IMR-90 (cell line): ENCODE measurements at regions not wholly inside any gene's neighbourhood (a gene's known extent, or its start where the extent isn't known, plus 50 kb on each side); places are given as distances from the start of the nearest gene placed in this dataset.

ENCODE experiments used
- ATAC-seq: fragments of 200-7000 bp; cut with Tn5 transposase; 2 replicates; pipeline ENCODE4 v1.9.1; 2020; ENCODE audit warnings: low read depth, mild to moderate bottlenecking, moderate library complexity
- BruUV-seq: library from RNA; stranded (reverse); fragments of 400-500 nt; replicated peaks from 2 replicates; lab custom pipeline; 2021; lab: Mats Ljungman, UMichigan
- CTCF ChIA-PET: fragments of 300-600 bp; formaldehyde crosslinking; extraction: SDS; loops from one replicate; lab custom pipeline; 2021; ENCODE audit warnings: antibody characterized with exemption; lab: Yijun Ruan, JAX
- POLR2A ChIA-PET: fragments of 300-600 bp; sonication (Branson Sonifier 250); formaldehyde crosslinking; loops from one replicate; lab custom pipeline; 2022; ENCODE audit warnings: antibody characterized with exemption; ENCODE audit not compliant: unreplicated experiment; lab: Charles Lee
- DNase-seq: peaks from one replicate; pipeline ENCODE4 v3.0.0; 2013
- H2AFZ ChIP-seq: replicated peaks from 2 replicates; pipeline ENCODE3; 2013; ENCODE audit warnings: low read length, mild to moderate bottlenecking; ENCODE audit not compliant: poor library complexity
- H2AK5ac ChIP-seq: 2 replicates; pipeline ENCODE4 v1.6.1; 2013; ENCODE audit warnings: low read depth, low read length, inconsistent platforms
- H2AK9ac ChIP-seq: replicated peaks from 2 replicates; pipeline ENCODE3; 2013; ENCODE audit warnings: mild to moderate bottlenecking, low read depth, low read length, moderate library complexity; ENCODE audit not compliant: poor library complexity
- H2BK120ac ChIP-seq: 2 replicates; pipeline ENCODE4 v1.6.1; 2013; ENCODE audit warnings: low read depth, low read length, inconsistent platforms
- H2BK15ac ChIP-seq: 3 replicates; pipeline ENCODE4 v1.6.1; 2013; ENCODE audit warnings: low read depth, low read length, inconsistent platforms
- H2BK20ac ChIP-seq: 2 replicates; pipeline ENCODE4 v1.6.1; 2013; ENCODE audit warnings: low read depth, mild to moderate bottlenecking, inconsistent platforms, low read length, moderate library complexity
- H2BK5ac ChIP-seq: 2 replicates; pipeline ENCODE4 v1.6.1; 2013; ENCODE audit warnings: mild to moderate bottlenecking, low read depth, low read length, inconsistent platforms; ENCODE audit not compliant: poor library complexity, severe bottlenecking
- H3K14ac ChIP-seq: replicated peaks from 2 replicates; pipeline ENCODE4 v1.6.1; 2013; ENCODE audit warnings: low read depth, low read length, inconsistent platforms
- H3K18ac ChIP-seq: 2 replicates; pipeline ENCODE4 v1.6.1; 2013; ENCODE audit warnings: low read depth, low read length, control low read depth
- H3K23ac ChIP-seq: 2 replicates; pipeline ENCODE4 v1.6.1; 2013; ENCODE audit warnings: low read depth, low read length, inconsistent platforms
- H3K27ac ChIP-seq: 2 replicates; pipeline ENCODE4 v1.5.1; 2013; ENCODE audit warnings: mild to moderate bottlenecking, control low read depth, low read length; ENCODE audit not compliant: insufficient read depth
- H3K27me3 ChIP-seq: 2 replicates; pipeline ENCODE4 v1.6.1; 2013; ENCODE audit warnings: low read length; ENCODE audit not compliant: control insufficient read depth, insufficient read depth
- H3K36me3 ChIP-seq: 2 replicates; pipeline ENCODE4 v1.6.1; 2013; ENCODE audit warnings: low read length, mixed read lengths; ENCODE audit not compliant: control insufficient read depth, insufficient read depth
- H3K4ac ChIP-seq: 2 replicates; pipeline ENCODE4 v1.6.1; 2013; ENCODE audit warnings: low read depth, low read length, inconsistent platforms
- H3K4me1 ChIP-seq: 2 replicates; pipeline ENCODE4 v1.6.1; 2013; ENCODE audit warnings: low read length, mixed read lengths; ENCODE audit not compliant: control insufficient read depth, insufficient read depth
- H3K4me2 ChIP-seq: 2 replicates; pipeline ENCODE4 v1.6.1; 2013; ENCODE audit warnings: low read depth, mild to moderate bottlenecking, control low read depth, low read length, moderate library complexity
- H3K4me3 ChIP-seq: 2 replicates; pipeline ENCODE4 v1.5.1; 2013; ENCODE audit warnings: low read depth, mild to moderate bottlenecking, control low read depth, low read length, moderate library complexity; ENCODE audit not compliant: insufficient read depth
- H3K56ac ChIP-seq: 2 replicates; pipeline ENCODE4 v1.6.1; 2013; ENCODE audit warnings: low read length, inconsistent platforms; ENCODE audit not compliant: insufficient read depth; ENCODE audit errors: extremely low read depth
- H3K79me1 ChIP-seq, 2 experiments: 2 replicates each; pipeline ENCODE4 v1.6.1; 2013; ENCODE audit warnings: low read length in 2 of 2, inconsistent platforms in 1 of 2, low read depth in 1 of 2
- H3K9ac ChIP-seq: 2 replicates; pipeline ENCODE4 v1.6.1; 2013; ENCODE audit warnings: low read depth, low read length, control low read depth
- H3K9me1 ChIP-seq: 2 replicates; pipeline ENCODE4 v1.6.1; 2013; ENCODE audit warnings: low read length, inconsistent platforms; ENCODE audit not compliant: insufficient read depth
- H3K9me3 ChIP-seq: 2 replicates; pipeline ENCODE4 v1.6.1; 2013; ENCODE audit warnings: low read length; ENCODE audit not compliant: control insufficient read depth, insufficient read depth
- H4K20me1 ChIP-seq: 2 replicates; pipeline ENCODE4 v1.6.1; 2013; ENCODE audit warnings: low read length, inconsistent platforms; ENCODE audit not compliant: insufficient read depth
- H4K5ac ChIP-seq: 2 replicates; pipeline ENCODE4 v1.6.1; 2013; ENCODE audit warnings: mild to moderate bottlenecking, low read depth, low read length, control low read depth
- H4K8ac ChIP-seq, 2 experiments: 2 replicates each; pipeline ENCODE4 v1.6.1; 2013; ENCODE audit warnings: low read depth in 2 of 2, low read length in 2 of 2, control low read depth in 1 of 2, inconsistent platforms in 1 of 2
- H4K91ac ChIP-seq: 2 replicates; pipeline ENCODE4 v1.6.1; 2013; ENCODE audit warnings: low read depth, low read length, inconsistent platforms; ENCODE audit not compliant: insufficient read depth
- CEBPB ChIP-seq: IDR thresholded peaks from 2 replicates; pipeline ENCODE4 v1.6.1; 2012; ENCODE audit warnings: low read depth, low read length, improper control_type of control experiment
- CHD1 ChIP-seq: IDR thresholded peaks from 2 replicates; pipeline ENCODE4 v1.6.1; 2012; ENCODE audit warnings: low read depth, low read length, improper control_type of control experiment
- CTCF ChIP-seq: conservative IDR thresholded peaks from 2 replicates; pipeline ENCODE4 v1.5.1; 2012; ENCODE audit warnings: mild to moderate bottlenecking, low read depth, low read length, improper control_type of control experiment
- RAD21 ChIP-seq: IDR thresholded peaks from 2 replicates; pipeline ENCODE4 v1.6.1; 2012; ENCODE audit warnings: low read length, improper control_type of control experiment
- SMC3 ChIP-seq: fragments of 150-350 bp; IDR thresholded peaks from 2 replicates; pipeline ENCODE4 v1.6.1; 2016; ENCODE audit warnings: low read depth, mild to moderate bottlenecking, antibody characterized with exemption, low read length, moderate library complexity
- USF2 ChIP-seq: fragments of 150-350 bp; IDR thresholded peaks from 2 replicates; pipeline ENCODE4 v1.6.1; 2017; ENCODE audit warnings: mild to moderate bottlenecking, antibody characterized with exemption, low read length, low read depth
- WGBS, 2 experiments: methylation state at CpG; one replicate each; pipeline versions ENCODE4 v1.1.5 to v1.1.7; 2013; ENCODE audit warnings: missing lambda C conversion rate in 2 of 2; ENCODE audit not compliant: insufficient read length in 1 of 2; ENCODE audit errors: extremely low coverage in 2 of 2; 5-methylcytosine and 5-hydroxymethylcytosine counted together
- dilution Hi-C: fragments of 300-500 bp; cut with HindIII; formaldehyde crosslinking; loops from one replicate; pipeline ENCODE4 v1.14.3; 2018; ENCODE audit warnings: low sequenced_read_pairs; ENCODE audit not compliant: unreplicated experiment
- in situ Hi-C: fragments of 300-500 bp; cut with MboI; formaldehyde crosslinking; loops from 3 replicates; pipeline ENCODE4 v1.14.3; 2019; ENCODE audit warnings: low sequenced_read_pairs, inconsistent platforms, mixed read lengths
- intact Hi-C: fragments of 100-400 bp; cut with micrococcal nuclease; formaldehyde crosslinking; loops from 2 replicates; pipeline ENCODE4 v1.10.0; 2022

DNA sequence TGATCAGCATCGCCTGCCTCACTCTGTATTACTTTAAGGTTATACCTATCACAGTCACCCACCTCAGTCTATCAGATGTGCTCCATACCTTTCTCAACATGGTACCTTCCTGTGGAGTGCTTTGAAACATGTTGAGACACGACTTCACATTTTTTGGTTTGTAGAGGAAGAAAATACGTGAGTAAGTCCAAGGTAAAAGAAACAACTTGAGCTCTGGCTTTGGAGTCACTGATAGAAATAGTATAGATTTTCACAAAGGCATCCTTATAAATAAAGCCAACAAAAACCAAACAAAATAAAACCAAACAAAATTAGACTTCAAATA lies 77.5 kb upstream of the HMHB1 start:
- Histone ChIP-seq H3K27me3 (no peaks in the 10 kb centered on the region), H2BK20ac (no peak overlapping the region), H4K5ac (no peak overlapping the region), H3K4ac (no peak overlapping the region), H2AK9ac (no peak overlapping the region), H2AFZ (no peak overlapping the region), H2BK5ac (no peak overlapping the region), H2BK120ac (no peak overlapping the region), H3K9ac (no peak overlapping the region), H3K79me1 (no peaks in the 10 kb centered on the region), H3K4me3 (no peak overlapping the region), H3K4me1 (peaks cover 1% of the 10 kb centered on the region; the same call in 1 of the 2 replicates), H3K4me2 (no peak overlapping the region), H3K27ac (no peak overlapping the region), H3K9me3 (no peaks in the 10 kb centered on the region), H4K91ac (no peak overlapping the region), H3K9me1 (no peaks in the 10 kb centered on the region), H3K56ac (no peak overlapping the region), H3K18ac (no peak overlapping the region), H4K20me1 (no peaks in the 10 kb centered on the region), H4K8ac (no peak overlapping the region), H3K23ac (no peak overlapping the region), H3K14ac (no peak overlapping the region), H2AK5ac (no peak overlapping the region), H3K36me3 (no peaks in the 10 kb centered on the region), H2BK15ac (no peak overlapping the region)
- no peak for TF ChIP-seq RAD21
- TF ChIP-seq CEBPB = no peak
- no peak for TF ChIP-seq SMC3
- TF ChIP-seq CTCF = no peak
- TF ChIP-seq CHD1 = no peak
- no peak for TF ChIP-seq USF2
- DNase-seq = no peak
- dilution Hi-C loops (no loop called here), in situ Hi-C loops (no loop called here), intact Hi-C loops (no loop called here)
- no peak for ATAC-seq
- CTCF ChIA-PET = interaction anchor here (1.0 kb wide), 1 partner anchor 24 kb away, joined by 3 read pairs; no protein-coding TSS in a partner anchor
- POLR2A ChIA-PET = no interaction called here
- WGBS, 2 experiments = no CpG with 5 or more reads among the region's 3 CpGs
- no TSS peak for BruUV-seq
